Neural progenitor cell (in vitro differentiated cells): ENCODE measurements at regions not wholly inside any gene's neighbourhood (a gene's known extent, or its start where the extent isn't known, plus 50 kb on each side); places are given as distances from the start of the nearest gene placed in this dataset.

Experiments
- DNase-seq: peaks from one replicate; pipeline ENCODE4 v3.0.0-alpha.2; 2016; ENCODE audit warnings: low spot score
- H2AFZ ChIP-seq: fragments of 200-600 bp; sonication (generic); replicated peaks from 2 replicates; pipeline ENCODE4 v1.6.1; 2016; ENCODE audit warnings: antibody characterized with exemption
- H3F3A ChIP-seq: fragments of 200-600 bp; sonication (generic); 2 replicates; pipeline ENCODE4 v1.6.1; 2016; ENCODE audit warnings: antibody characterized with exemption, low read depth
- H3K27ac ChIP-seq: fragments of 200-600 bp; sonication (generic); 2 replicates; pipeline ENCODE4 v1.5.1; 2016; ENCODE audit warnings: mild to moderate bottlenecking
- H3K27me3 ChIP-seq: fragments of 200-600 bp; sonication (generic); 2 replicates; pipeline ENCODE4 v1.6.1; 2016; ENCODE audit warnings: mild to moderate bottlenecking, moderate library complexity
- H3K36me3 ChIP-seq: fragments of 200-600 bp; sonication (generic); 2 replicates; pipeline ENCODE4 v1.5.1; 2016
- H3K4me1 ChIP-seq: fragments of 200-600 bp; sonication (generic); 2 replicates; pipeline ENCODE4 v1.6.1; 2016; ENCODE audit warnings: mixed run types
- H3K4me2 ChIP-seq: fragments of 200-600 bp; sonication (generic); 2 replicates; pipeline ENCODE4 v1.6.1; 2016
- H3K4me3 ChIP-seq: fragments of 200-600 bp; sonication (generic); 2 replicates; pipeline ENCODE4 v1.5.1; 2016
- H3K79me2 ChIP-seq: fragments of 200-600 bp; sonication (generic); 2 replicates; pipeline ENCODE4 v1.6.1; 2016; ENCODE audit warnings: low read depth
- H3K9ac ChIP-seq: fragments of 200-600 bp; sonication (generic); 2 replicates; pipeline ENCODE4 v1.6.1; 2016
- H3K9me3 ChIP-seq: fragments of 200-600 bp; sonication (generic); 2 replicates; pipeline ENCODE4 v1.5.1; 2016; ENCODE audit warnings: low read depth
- H4K20me1 ChIP-seq: fragments of 200-600 bp; sonication (generic); 2 replicates; pipeline ENCODE4 v1.6.1; 2016; ENCODE audit warnings: low read depth
- H3K27ac Mint-ChIP-seq: 3 replicates; pipeline ENCODE4 v1.8.0; 2021; ENCODE audit warnings: mixed read lengths
- H3K27me3 Mint-ChIP-seq: 2 replicates; pipeline ENCODE4 v1.8.0; 2022; ENCODE audit warnings: low read depth, mild to moderate bottlenecking, inconsistent platforms, moderate library complexity, mixed read lengths; ENCODE audit not compliant: insufficient read depth
- H3K36me3 Mint-ChIP-seq: 3 replicates; pipeline ENCODE4 v1.8.0; 2021; ENCODE audit warnings: mixed read lengths
- H3K4me1 Mint-ChIP-seq: 3 replicates; pipeline ENCODE4 v1.8.0; 2021; ENCODE audit warnings: mixed read lengths
- H3K4me3 Mint-ChIP-seq: 3 replicates; pipeline ENCODE4 v1.8.0; 2021; ENCODE audit warnings: mild to moderate bottlenecking, moderate library complexity, mixed read lengths
- H3K9me3 Mint-ChIP-seq: 3 replicates; pipeline ENCODE4 v1.8.0; 2020; ENCODE audit warnings: mixed read lengths
- EZH2 ChIP-seq: fragments of 200-600 bp; sonication (generic); IDR thresholded peaks from 2 replicates; pipeline ENCODE4 v1.6.1; 2017; ENCODE audit warnings: antibody characterized with exemption, mild to moderate bottlenecking, moderate library complexity
- EZH2phosphoT487 ChIP-seq: fragments of 200-600 bp; sonication (generic); IDR thresholded peaks from 2 replicates; pipeline ENCODE4 v1.6.1; 2017; ENCODE audit warnings: antibody characterized with exemption
- TF ChIP-seq, protein P1 (sequence below): fragments of 200-600 bp; sonication (generic); IDR thresholded peaks from 2 replicates; pipeline ENCODE4 v1.5.1; 2017; ENCODE audit warnings: antibody characterized with exemption, mild to moderate bottlenecking

DNA sequence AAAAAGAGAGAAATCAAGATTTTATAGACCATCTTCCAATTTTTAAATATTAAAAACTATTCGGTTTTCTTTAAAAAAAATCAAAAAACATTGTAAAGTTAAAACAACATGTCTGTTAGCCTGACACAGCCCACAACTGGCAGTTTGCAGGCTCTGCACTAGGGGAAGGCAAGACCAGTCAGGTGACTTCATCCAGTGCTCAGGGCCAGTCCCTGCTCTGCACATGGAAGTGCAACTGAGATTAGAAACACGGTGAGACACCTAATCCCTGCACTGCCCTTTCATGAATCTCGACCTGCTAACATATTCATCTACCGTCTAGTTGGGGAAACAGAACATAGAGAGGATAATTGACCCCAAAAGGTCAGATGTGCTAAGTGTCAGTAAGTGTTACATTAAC lies 135.2 kb downstream of the BARD1 start:
- TF ChIP-seq, protein P1, sequence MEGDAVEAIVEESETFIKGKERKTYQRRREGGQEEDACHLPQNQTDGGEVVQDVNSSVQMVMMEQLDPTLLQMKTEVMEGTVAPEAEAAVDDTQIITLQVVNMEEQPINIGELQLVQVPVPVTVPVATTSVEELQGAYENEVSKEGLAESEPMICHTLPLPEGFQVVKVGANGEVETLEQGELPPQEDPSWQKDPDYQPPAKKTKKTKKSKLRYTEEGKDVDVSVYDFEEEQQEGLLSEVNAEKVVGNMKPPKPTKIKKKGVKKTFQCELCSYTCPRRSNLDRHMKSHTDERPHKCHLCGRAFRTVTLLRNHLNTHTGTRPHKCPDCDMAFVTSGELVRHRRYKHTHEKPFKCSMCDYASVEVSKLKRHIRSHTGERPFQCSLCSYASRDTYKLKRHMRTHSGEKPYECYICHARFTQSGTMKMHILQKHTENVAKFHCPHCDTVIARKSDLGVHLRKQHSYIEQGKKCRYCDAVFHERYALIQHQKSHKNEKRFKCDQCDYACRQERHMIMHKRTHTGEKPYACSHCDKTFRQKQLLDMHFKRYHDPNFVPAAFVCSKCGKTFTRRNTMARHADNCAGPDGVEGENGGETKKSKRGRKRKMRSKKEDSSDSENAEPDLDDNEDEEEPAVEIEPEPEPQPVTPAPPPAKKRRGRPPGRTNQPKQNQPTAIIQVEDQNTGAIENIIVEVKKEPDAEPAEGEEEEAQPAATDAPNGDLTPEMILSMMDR = no peak
- no peak for TF ChIP-seq EZH2
- no peak for TF ChIP-seq EZH2phosphoT487
- no peak overlapping the region for H3K27ac Mint-ChIP-seq

GRCh38 chr2:214671319-214671885 lies 138.1 kb downstream of the BARD1 start:
- H3K9me3 Mint-ChIP-seq = peaks cover 8% of the 10 kb centered on the region
- H3K27ac Mint-ChIP-seq = no peak overlapping the region
- H3K4me1 Mint-ChIP-seq = peaks cover 2% of the 10 kb centered on the region
- Histone ChIP-seq H3K9me3 (no peaks in the 10 kb centered on the region), H3K79me2 (no peaks in the 10 kb centered on the region), H3K36me3 (no peaks in the 10 kb centered on the region), H3K4me1 (peaks cover 9% of the 10 kb centered on the region), H3K4me3 (no peak overlapping the region), H3K27ac (peak overlapping the region; percentile 3), H3F3A (no peaks in the 10 kb centered on the region), H3K27me3 (no peaks in the 10 kb centered on the region), H3K4me2 (no peak overlapping the region), H4K20me1 (no peaks in the 10 kb centered on the region), H2AFZ (no peak overlapping the region), H3K9ac (no peak overlapping the region)
- TF ChIP-seq, protein P1 = no peak
- TF ChIP-seq EZH2phosphoT487 = no peak
- TF ChIP-seq EZH2 = no peak
- no peaks in the 10 kb centered on the region for H3K27me3 Mint-ChIP-seq
- peak; percentile 2 for DNase-seq
- H3K4me3 Mint-ChIP-seq = no peak overlapping the region
- no peaks in the 10 kb centered on the region for H3K36me3 Mint-ChIP-seq

More for the DNA sequence above, 135.2 kb downstream of the BARD1 start:
- Histone ChIP-seq H3K79me2 (no peaks in the 10 kb centered on the region), H3K4me2 (no peak overlapping the region), H4K20me1 (no peaks in the 10 kb centered on the region), H3F3A (no peaks in the 10 kb centered on the region), H3K27ac (no peak overlapping the region), H2AFZ (no peak overlapping the region), H3K4me1 (peaks cover 9% of the 10 kb centered on the region), H3K9ac (no peak overlapping the region), H3K27me3 (no peaks in the 10 kb centered on the region), H3K9me3 (no peaks in the 10 kb centered on the region), H3K4me3 (no peak overlapping the region), H3K36me3 (no peaks in the 10 kb centered on the region)
- Mint-ChIP-seq H3K27me3 (no peaks in the 10 kb centered on the region), H3K9me3 (no peaks in the 10 kb centered on the region), H3K36me3 (no peaks in the 10 kb centered on the region), H3K4me3 (no peak overlapping the region), H3K4me1 (peaks cover 2% of the 10 kb centered on the region)
- no peak for DNase-seq

DNA sequence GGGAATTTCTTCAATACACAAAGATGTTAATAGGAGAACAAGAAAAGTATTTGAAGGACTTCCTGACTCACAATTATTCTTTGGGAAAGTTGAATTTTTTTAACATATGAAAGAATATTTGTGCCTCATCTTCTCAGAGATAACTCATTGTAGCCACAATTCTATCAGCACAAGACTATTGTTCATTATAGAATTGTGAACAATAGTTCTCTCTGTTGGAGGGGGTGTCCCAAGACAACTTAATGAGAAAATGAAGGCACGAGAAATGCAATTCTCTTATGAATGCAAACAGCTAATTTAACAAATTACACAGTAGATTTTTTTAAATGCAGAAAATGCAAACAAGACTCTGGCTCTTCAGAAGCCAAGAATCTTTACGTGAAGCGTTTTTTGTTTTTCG lies 157.0 kb downstream of the BARD1 start:
- Histone ChIP-seq H3K27me3 (no peaks in the 10 kb centered on the region), H3K4me3 (no peak overlapping the region), H4K20me1 (no peaks in the 10 kb centered on the region), H3K79me2 (no peaks in the 10 kb centered on the region), H3K36me3 (no peaks in the 10 kb centered on the region), H3K9ac (no peak overlapping the region), H3K27ac (no peak overlapping the region), H3K9me3 (no peaks in the 10 kb centered on the region), H2AFZ (no peak overlapping the region), H3K4me2 (no peak overlapping the region), H3F3A (no peaks in the 10 kb centered on the region), H3K4me1 (no peaks in the 10 kb centered on the region)
- Mint-ChIP-seq H3K27ac (no peak overlapping the region), H3K4me1 (no peaks in the 10 kb centered on the region), H3K27me3 (no peaks in the 10 kb centered on the region), H3K36me3 (no peaks in the 10 kb centered on the region), H3K9me3 (peaks cover 12% of the 10 kb centered on the region), H3K4me3 (no peak overlapping the region)
- TF ChIP-seq EZH2 (no peak), EZH2phosphoT487 (no peak)
- TF ChIP-seq, protein P1 = no peak
- no peak for DNase-seq
